ENCODE measurements at regions not wholly inside any gene's neighbourhood (a gene's known extent, or its start where the extent isn't known, plus 50 kb on each side); places are given as distances from the start of the nearest gene placed in this dataset.

- TF ChIP-seq EZH2 (IDR thresholded peaks at IDR 0.05) (no peak), CTCF (IDR thresholded peaks at IDR 0.05 in 2 of 3, conservative IDR thresholded peaks at IDR 0.05 in 1 of 3; ENCODE audit: borderline replicate concordance in 1 of 3, insufficient read depth in 1 of 3, low read depth in 2 of 3, low read length in 2 of 3) (no peak), EZH2phosphoT487 (IDR thresholded peaks at IDR 0.05; ENCODE audit: borderline replicate concordance) (no peak), ZNF274 (IDR thresholded peaks at IDR 0.05; ENCODE audit: low read depth, low read length) (no peak), POLR2A (IDR thresholded peaks at IDR 0.05; ENCODE audit: borderline replicate concordance, extremely low read depth, insufficient read depth, insufficient read length) (no peak), JUND (IDR thresholded peaks at IDR 0.05) (no peak), POLR2AphosphoS5 (IDR thresholded peaks at IDR 0.05; ENCODE audit: low read depth, low read length) (no peak)
Observed at GRCh38 chr22:49716441-49716840, 111.2 kb downstream of the BRD1 start.
